OCI-LY1 (cell line): ENCODE measurements at regions not wholly inside any gene's neighbourhood (a gene's known extent, or its start where the extent isn't known, plus 50 kb on each side); places are given as distances from the start of the nearest gene placed in this dataset.

Experiments
- CTCF ChIP-seq: fragments of 200-600 bp; sonication (generic), shearing (Covaris generic); IDR thresholded peaks from 2 replicates; pipeline ENCODE4 v1.5.1; 2017; ENCODE audit warnings: mild to moderate bottlenecking, antibody characterized with exemption, low read length, moderate library complexity, mixed read lengths
- EZH2 ChIP-seq: fragments of 200-600 bp; sonication (generic), shearing (Covaris generic); IDR thresholded peaks from 2 replicates; pipeline ENCODE4 v1.8.0; 2017; ENCODE audit warnings: borderline replicate concordance, mixed run types, mild to moderate bottlenecking, antibody characterized with exemption, low read length, moderate library complexity, mixed read lengths

- TF ChIP-seq CTCF (no peak), EZH2 (no peak)
Observed at GRCh38 chr10:101295261-101295660, 58.7 kb upstream of the BTRC start.
